Gastrocnemius medialis (tissue), 4 donors: ENCODE measurements at regions not wholly inside any gene's neighbourhood (a gene's known extent, or its start where the extent isn't known, plus 50 kb on each side); places are given as distances from the start of the nearest gene placed in this dataset.

ENCODE experiments used
- CTCF ChIP-seq, 5 experiments: fragments of 450-650 bp in 3 of 5; fragments of 200-600 bp in 2 of 5; sonication (generic) in 2 of 5; IDR thresholded peaks in 4 of 5; conservative IDR thresholded peaks in 1 of 5; 1 replicate in 4 of 5; 2 replicates in 1 of 5; pipeline ENCODE4 v1.5.1; 2016 to 2019; ENCODE audit warnings: antibody characterized with exemption in 5 of 5, mild to moderate bottlenecking in 3 of 5, moderate library complexity in 3 of 5
- POLR2A ChIP-seq, 2 donors: fragments of 450-650 bp; IDR thresholded peaks; one replicate each; pipeline ENCODE4 v1.6.1; 2017; ENCODE audit warnings: antibody characterized with exemption in 2 of 2, mild to moderate bottlenecking in 2 of 2, moderate library complexity in 2 of 2

DNA sequence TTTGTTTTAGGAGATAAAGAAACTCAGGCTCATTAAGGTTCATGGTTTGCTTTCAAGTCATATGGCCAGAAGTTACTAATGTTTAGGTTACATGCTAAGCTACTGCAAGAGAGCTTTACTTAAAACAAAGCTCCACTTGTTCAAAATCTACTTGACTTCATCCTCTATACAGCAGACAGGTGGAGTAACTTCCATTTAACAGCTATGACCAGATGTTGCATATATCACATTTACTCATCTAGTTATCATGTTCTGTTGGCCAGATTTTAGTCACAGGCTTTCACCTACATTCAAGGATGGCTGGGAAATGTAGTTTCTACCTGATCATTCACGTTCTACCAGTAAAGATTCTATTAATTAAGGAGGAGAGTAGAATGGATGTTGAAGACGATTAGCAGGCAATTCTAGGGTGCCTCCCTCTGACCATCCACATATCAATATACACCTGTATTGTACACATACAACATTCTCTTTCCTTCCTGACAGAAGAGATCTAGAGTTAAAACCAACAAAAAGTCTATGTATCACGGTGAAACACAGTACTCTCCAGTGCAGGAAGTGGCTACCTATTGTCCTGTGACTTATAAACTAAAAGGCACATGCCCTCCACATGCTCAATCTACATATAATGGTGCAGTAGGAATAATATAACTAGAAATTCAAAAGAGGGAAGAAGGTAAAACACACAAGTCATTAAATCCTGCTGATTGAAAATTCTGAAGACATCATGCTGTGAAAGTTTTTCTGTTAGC is 488.0 kb downstream of the MDFIC start:
- no peak for TF ChIP-seq CTCF (IDR thresholded peaks at IDR 0.05 in 4 of 5, conservative IDR thresholded peaks at IDR 0.05 in 1 of 5)
- TF ChIP-seq POLR2A (IDR thresholded peaks at IDR 0.05): no peak
